ENCODE measurements at regions not wholly inside any gene's neighbourhood (a gene's known extent, or its start where the extent isn't known, plus 50 kb on each side); places are given as distances from the start of the nearest gene placed in this dataset.
"Not testable (repeated sequence)": the region's sequence is repeated elsewhere in the genome, so short reads cannot be mapped to it uniquely, and the experiment has no call there.

- DNase-seq (ENCODE audit: low read depth in 1 of 2, low spot score in 1 of 2) = no peak
- in situ Hi-C loops (cut with HindIII; ENCODE audit: low pct_unique_long_range_greater_than_20kb, low sequenced_read_pairs) = no loop called here
- TF ChIP-seq JUND (IDR thresholded peaks at IDR 0.05; ENCODE audit: low read depth) = no peak
Measured at GRCh38 chr7:10469476-10469875, 504.2 kb upstream of the PHF14 start.

- TF ChIP-seq JUND (IDR thresholded peaks at IDR 0.05; ENCODE audit: low read depth) = no peak
- DNase-seq (ENCODE audit: low read depth in 1 of 2, low spot score in 1 of 2) = no peak
- in situ Hi-C loops (cut with HindIII; ENCODE audit: low pct_unique_long_range_greater_than_20kb, low sequenced_read_pairs) = no loop called here
Measured at GRCh38 chr7:10471280-10472058, 502.2 kb upstream of the PHF14 start.

GRCh38 chr7:10472115-10472514, 501.6 kb upstream of the PHF14 start:
- TF ChIP-seq JUND (IDR thresholded peaks at IDR 0.05; ENCODE audit: low read depth) = no peak
- no peak for DNase-seq (ENCODE audit: low read depth in 1 of 2, low spot score in 1 of 2)
- in situ Hi-C loops (cut with HindIII; ENCODE audit: low pct_unique_long_range_greater_than_20kb, low sequenced_read_pairs) = no loop called here

- no peak for TF ChIP-seq JUND (IDR thresholded peaks at IDR 0.05; ENCODE audit: low read depth)
- in situ Hi-C loops (cut with HindIII; ENCODE audit: low pct_unique_long_range_greater_than_20kb, low sequenced_read_pairs) = no loop called here
- DNase-seq (ENCODE audit: low read depth in 1 of 2, low spot score in 1 of 2) = no peak
Measured at GRCh38 chr7:10473569-10473968, 500.1 kb upstream of the PHF14 start.

- no peak for DNase-seq (ENCODE audit: low read depth in 1 of 2, low spot score in 1 of 2)
- no peak for TF ChIP-seq JUND (IDR thresholded peaks at IDR 0.05; ENCODE audit: low read depth)
- in situ Hi-C loops (cut with HindIII; ENCODE audit: low pct_unique_long_range_greater_than_20kb, low sequenced_read_pairs) = no loop called here
Measured at GRCh38 chr7:10474048-10474447, 499.6 kb upstream of the PHF14 start.

- no peak for TF ChIP-seq JUND (IDR thresholded peaks at IDR 0.05; ENCODE audit: low read depth)
- DNase-seq (ENCODE audit: low read depth in 1 of 2, low spot score in 1 of 2) = no peak
- in situ Hi-C loops (cut with HindIII; ENCODE audit: low pct_unique_long_range_greater_than_20kb, low sequenced_read_pairs) = no loop called here
Measured at GRCh38 chr7:10475940-10476641, 497.6 kb upstream of the PHF14 start.

GRCh38 chr7:10476642-10477041, 497.0 kb upstream of the PHF14 start:
- in situ Hi-C loops (cut with HindIII; ENCODE audit: low pct_unique_long_range_greater_than_20kb, low sequenced_read_pairs) = no loop called here
- no peak for DNase-seq (ENCODE audit: low read depth in 1 of 2, low spot score in 1 of 2)
- no peak for TF ChIP-seq JUND (IDR thresholded peaks at IDR 0.05; ENCODE audit: low read depth)

- no peak for DNase-seq (ENCODE audit: low read depth in 1 of 2, low spot score in 1 of 2)
- in situ Hi-C loops (cut with HindIII; ENCODE audit: low pct_unique_long_range_greater_than_20kb, low sequenced_read_pairs) = no loop called here
- no peak for TF ChIP-seq JUND (IDR thresholded peaks at IDR 0.05; ENCODE audit: low read depth)
Measured at GRCh38 chr7:10483671-10484070, 490.0 kb upstream of the PHF14 start.

GRCh38 chr7:10484767-10485166, 488.9 kb upstream of the PHF14 start:
- no peak for TF ChIP-seq JUND (IDR thresholded peaks at IDR 0.05; ENCODE audit: low read depth)
- no peak for DNase-seq (ENCODE audit: low read depth in 1 of 2, low spot score in 1 of 2)
- in situ Hi-C loops (cut with HindIII; ENCODE audit: low pct_unique_long_range_greater_than_20kb, low sequenced_read_pairs) = no loop called here

GRCh38 chr7:10501206-10501884, 472.3 kb upstream of the PHF14 start:
- in situ Hi-C loops (cut with HindIII; ENCODE audit: low pct_unique_long_range_greater_than_20kb, low sequenced_read_pairs) = not testable (repeated sequence)
- peak in 1 of 2 experiments; percentile 37 for DNase-seq (ENCODE audit: low read depth in 1 of 2, low spot score in 1 of 2)

- no peak for TF ChIP-seq JUND (IDR thresholded peaks at IDR 0.05; ENCODE audit: low read depth)
- in situ Hi-C loops (cut with HindIII; ENCODE audit: low pct_unique_long_range_greater_than_20kb, low sequenced_read_pairs) = no loop called here
- DNase-seq (ENCODE audit: low read depth in 1 of 2, low spot score in 1 of 2) = no peak
Measured at GRCh38 chr7:10507032-10507431, 466.6 kb upstream of the PHF14 start.

GRCh38 chr7:10521306-10521705, 452.4 kb upstream of the PHF14 start:
- no peak for TF ChIP-seq JUND (IDR thresholded peaks at IDR 0.05; ENCODE audit: low read depth)
- DNase-seq (ENCODE audit: low read depth in 1 of 2, low spot score in 1 of 2) = no peak
- in situ Hi-C loops (cut with HindIII; ENCODE audit: low pct_unique_long_range_greater_than_20kb, low sequenced_read_pairs) = no loop called here

- peak in 1 of 2 experiments; percentile 23 for DNase-seq (ENCODE audit: low read depth in 1 of 2, low spot score in 1 of 2)
- in situ Hi-C loops (cut with HindIII; ENCODE audit: low pct_unique_long_range_greater_than_20kb, low sequenced_read_pairs) = not testable (repeated sequence)
Measured at GRCh38 chr7:10533429-10533828, 440.2 kb upstream of the PHF14 start.
